Cardiac muscle cell (in vitro differentiated cells and primary cell): ENCODE measurements at regions not wholly inside any gene's neighbourhood (a gene's known extent, or its start where the extent isn't known, plus 50 kb on each side); places are given as distances from the start of the nearest gene placed in this dataset.

Source experiments
- DNase-seq, 2 donors: peaks; one replicate each; pipeline versions ENCODE4 v3.0.0 to v3.0.0-alpha.2; 2010 to 2017; ENCODE audit warnings: low read depth in 1 of 2, low spot score in 1 of 2
- H3K27ac ChIP-seq: fragments of 200-600 bp; sonication (generic); 2 replicates; pipeline ENCODE4 v1.5.1; 2016
- H3K27me3 ChIP-seq: fragments of 200-600 bp; sonication (generic); 2 replicates; pipeline ENCODE4 v1.6.0; 2016; ENCODE audit warnings: control low read depth
- H3K36me3 ChIP-seq: fragments of 200-600 bp; sonication (generic); 2 replicates; pipeline ENCODE4 v1.5.1; 2016; ENCODE audit warnings: control low read depth
- H3K4me1 ChIP-seq: fragments of 200-600 bp; sonication (generic); 2 replicates; pipeline ENCODE4 v1.8.1; 2017; ENCODE audit warnings: low read depth, mild to moderate bottlenecking, mixed run types
- H3K4me3 ChIP-seq: fragments of 200-600 bp; sonication (generic); 2 replicates; pipeline ENCODE4 v1.5.1; 2016; ENCODE audit warnings: mild to moderate bottlenecking
- H3K9me3 ChIP-seq: fragments of 200-600 bp; sonication (generic); 2 replicates; pipeline ENCODE4 v1.5.1; 2017; ENCODE audit warnings: low read depth, mild to moderate bottlenecking, control low read depth
- TF ChIP-seq, protein P1 (sequence below): IDR thresholded peaks from 2 replicates; pipeline ENCODE4 v1.5.1; 2012; ENCODE audit warnings: low read depth, mild to moderate bottlenecking, low read length

DNA sequence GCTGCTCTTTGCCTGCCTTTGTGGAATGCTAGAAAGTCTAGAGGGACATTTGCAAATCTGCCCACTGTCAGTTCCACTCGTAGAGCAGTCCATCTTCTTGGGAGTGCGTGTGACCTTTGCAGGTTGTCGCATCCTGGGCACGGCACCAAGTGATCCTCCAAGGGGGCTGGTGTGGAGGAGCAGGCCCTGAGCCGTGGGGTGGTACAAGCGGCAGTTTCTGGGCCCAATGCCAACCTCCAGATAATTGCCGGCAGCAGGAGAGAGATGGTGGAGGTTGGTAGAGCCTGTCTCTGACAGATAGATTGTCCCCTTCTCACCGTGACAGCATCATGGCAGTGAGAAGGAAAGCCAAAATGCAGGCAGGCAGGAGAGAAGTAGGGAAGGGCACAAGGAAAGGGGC is 150.7 kb upstream of the SLC14A2 start:
- Histone ChIP-seq H3K4me3 (no peak overlapping the region), H3K36me3 (no peaks in the 10 kb centered on the region), H3K27me3 (no peaks in the 10 kb centered on the region), H3K4me1 (no peaks in the 10 kb centered on the region), H3K27ac (no peak overlapping the region), H3K9me3 (no peaks in the 10 kb centered on the region)
- TF ChIP-seq, protein P1, sequence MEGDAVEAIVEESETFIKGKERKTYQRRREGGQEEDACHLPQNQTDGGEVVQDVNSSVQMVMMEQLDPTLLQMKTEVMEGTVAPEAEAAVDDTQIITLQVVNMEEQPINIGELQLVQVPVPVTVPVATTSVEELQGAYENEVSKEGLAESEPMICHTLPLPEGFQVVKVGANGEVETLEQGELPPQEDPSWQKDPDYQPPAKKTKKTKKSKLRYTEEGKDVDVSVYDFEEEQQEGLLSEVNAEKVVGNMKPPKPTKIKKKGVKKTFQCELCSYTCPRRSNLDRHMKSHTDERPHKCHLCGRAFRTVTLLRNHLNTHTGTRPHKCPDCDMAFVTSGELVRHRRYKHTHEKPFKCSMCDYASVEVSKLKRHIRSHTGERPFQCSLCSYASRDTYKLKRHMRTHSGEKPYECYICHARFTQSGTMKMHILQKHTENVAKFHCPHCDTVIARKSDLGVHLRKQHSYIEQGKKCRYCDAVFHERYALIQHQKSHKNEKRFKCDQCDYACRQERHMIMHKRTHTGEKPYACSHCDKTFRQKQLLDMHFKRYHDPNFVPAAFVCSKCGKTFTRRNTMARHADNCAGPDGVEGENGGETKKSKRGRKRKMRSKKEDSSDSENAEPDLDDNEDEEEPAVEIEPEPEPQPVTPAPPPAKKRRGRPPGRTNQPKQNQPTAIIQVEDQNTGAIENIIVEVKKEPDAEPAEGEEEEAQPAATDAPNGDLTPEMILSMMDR, result no peak
- DNase-seq, result no peak

DNA sequence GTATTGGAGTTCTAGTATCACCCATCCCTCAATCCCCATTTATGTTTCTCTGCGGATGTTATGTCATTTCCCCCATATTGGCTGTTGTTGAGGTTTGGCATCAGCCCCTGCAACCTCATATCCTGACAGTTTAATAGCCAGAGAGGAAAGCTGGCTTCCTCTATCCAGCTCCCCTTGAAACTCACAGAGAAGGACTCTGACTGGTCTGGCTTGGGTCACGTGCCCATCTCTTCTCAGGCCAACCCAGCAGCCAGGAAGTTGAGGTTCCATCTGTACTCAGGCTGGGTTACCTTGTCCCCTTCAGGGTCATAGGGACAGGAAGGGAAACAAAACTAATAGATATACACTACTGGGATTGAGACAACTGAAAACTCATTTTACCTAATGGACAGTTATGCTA is 148.0 kb upstream of the SLC14A2 start:
- Histone ChIP-seq H3K36me3 (no peaks in the 10 kb centered on the region), H3K4me1 (no peaks in the 10 kb centered on the region), H3K4me3 (no peak overlapping the region), H3K27me3 (no peaks in the 10 kb centered on the region), H3K9me3 (no peaks in the 10 kb centered on the region), H3K27ac (no peak overlapping the region)
- TF ChIP-seq, protein P1, result no peak
- DNase-seq, result no peak

DNA sequence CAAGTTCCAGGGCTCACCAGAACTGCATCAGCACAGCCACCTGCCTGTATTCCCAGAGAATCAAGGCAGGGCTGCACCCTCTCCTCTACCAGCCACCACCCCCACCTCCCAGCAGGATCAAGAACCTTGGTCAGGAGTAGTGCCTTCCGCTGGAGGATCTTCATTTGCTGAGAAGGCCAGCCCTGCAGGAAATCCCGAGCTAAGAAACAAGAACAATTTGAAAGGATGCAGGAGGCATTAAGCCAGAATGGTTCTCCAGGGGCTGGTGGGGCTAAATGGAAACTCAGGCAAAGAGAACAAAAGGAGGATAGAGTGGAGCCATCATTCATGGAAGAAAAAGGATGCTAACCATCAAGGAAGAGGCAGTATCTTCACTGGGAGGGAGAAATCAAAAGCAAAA is 147.3 kb upstream of the SLC14A2 start:
- no peak overlapping the region for H3K4me3 ChIP-seq
- no peaks in the 10 kb centered on the region for H3K36me3 ChIP-seq
- DNase-seq, result no peak
- H3K9me3 ChIP-seq, result no peaks in the 10 kb centered on the region
- H3K27ac ChIP-seq, result no peak overlapping the region
- H3K27me3 ChIP-seq, result no peaks in the 10 kb centered on the region
- TF ChIP-seq, protein P1, result no peak
- H3K4me1 ChIP-seq, result no peaks in the 10 kb centered on the region

DNA sequence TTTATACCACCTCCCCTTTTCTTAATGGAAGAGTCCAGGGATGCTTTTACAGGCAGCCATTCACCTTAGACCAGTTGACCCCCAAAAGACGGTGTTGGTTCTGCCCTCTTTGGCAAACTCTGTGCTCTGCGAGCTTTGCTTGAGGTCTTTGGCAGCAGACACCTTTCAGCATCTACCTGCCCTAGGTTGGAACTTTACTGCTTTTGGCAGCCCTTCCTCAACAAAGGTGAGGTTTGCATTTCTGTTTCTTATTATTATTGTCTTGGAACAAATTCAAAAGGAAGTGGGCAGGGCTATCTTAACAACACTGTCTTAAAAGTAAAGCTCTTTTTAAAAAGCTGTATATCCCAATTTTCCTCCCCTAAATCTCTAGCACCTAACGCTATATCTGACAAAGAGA is 136.4 kb upstream of the SLC14A2 start:
- Histone ChIP-seq H3K9me3 (no peaks in the 10 kb centered on the region), H3K4me3 (no peak overlapping the region), H3K4me1 (no peaks in the 10 kb centered on the region), H3K27ac (no peak overlapping the region), H3K27me3 (no peaks in the 10 kb centered on the region), H3K36me3 (no peaks in the 10 kb centered on the region)
- TF ChIP-seq, protein P1, result no peak
- DNase-seq, result no peak

DNA sequence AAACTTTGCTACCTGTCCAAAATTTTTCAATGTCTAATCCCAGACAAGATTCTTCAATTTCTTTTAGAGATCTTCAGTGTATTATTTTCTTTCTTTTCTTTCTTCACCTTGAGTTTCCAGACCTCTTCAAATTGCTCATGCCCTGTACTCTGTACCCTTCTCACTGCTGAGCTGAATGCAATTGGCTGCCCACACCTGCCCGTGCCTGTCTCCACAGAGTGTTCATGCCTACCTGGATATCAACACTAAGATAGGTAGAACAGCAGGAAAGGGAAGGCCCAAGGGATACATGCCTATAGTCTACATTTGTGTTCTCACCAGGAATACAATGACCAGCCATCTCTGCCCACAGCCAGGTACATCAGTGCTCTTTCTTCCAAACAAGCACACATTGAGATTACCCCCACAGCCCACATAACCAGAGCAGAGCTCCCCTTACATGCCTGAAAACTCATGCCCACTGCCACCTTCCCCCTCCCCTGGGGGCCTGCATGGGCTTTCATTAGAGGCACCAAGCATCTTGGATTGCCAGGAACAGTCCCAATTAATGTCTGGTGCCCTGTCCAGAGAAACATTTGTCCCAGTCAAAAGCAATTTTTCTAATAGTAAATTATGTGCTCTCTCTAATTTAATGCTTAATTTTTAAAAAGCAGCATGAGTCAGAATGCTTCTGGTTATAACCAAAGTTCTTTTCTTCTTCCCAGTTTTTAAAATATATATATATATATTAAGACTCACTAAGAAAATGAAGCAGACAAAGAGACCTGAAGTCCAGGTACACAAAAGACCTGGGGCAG is 134.9 kb upstream of the SLC14A2 start:
- H3K27ac ChIP-seq, result no peak overlapping the region
- DNase-seq, result no peak

More for the DNA sequence above, 134.9 kb upstream of the SLC14A2 start:
- no peak overlapping the region for H3K4me3 ChIP-seq
- H3K36me3 ChIP-seq, result no peaks in the 10 kb centered on the region
- TF ChIP-seq, protein P1, result no peak
- no peaks in the 10 kb centered on the region for H3K4me1 ChIP-seq
- H3K27me3 ChIP-seq, result no peaks in the 10 kb centered on the region
- no peaks in the 10 kb centered on the region for H3K9me3 ChIP-seq
